NCI-H345 treated with DMSO at 0.1 percent for 48 hours (cell line): ENCODE measurements at regions not wholly inside any gene's neighbourhood (a gene's known extent, or its start where the extent isn't known, plus 50 kb on each side); places are given as distances from the start of the nearest gene placed in this dataset.
"Not testable (repeated sequence)": the region's sequence is repeated elsewhere in the genome, so short reads cannot be mapped to it uniquely, and the experiment has no call there.

Experiments
- DNase-seq: peaks from one replicate; lab custom pipeline; 2025; ENCODE audit not compliant: unreplicated experiment; lab: John Stamatoyannopoulos, UW

DNA sequence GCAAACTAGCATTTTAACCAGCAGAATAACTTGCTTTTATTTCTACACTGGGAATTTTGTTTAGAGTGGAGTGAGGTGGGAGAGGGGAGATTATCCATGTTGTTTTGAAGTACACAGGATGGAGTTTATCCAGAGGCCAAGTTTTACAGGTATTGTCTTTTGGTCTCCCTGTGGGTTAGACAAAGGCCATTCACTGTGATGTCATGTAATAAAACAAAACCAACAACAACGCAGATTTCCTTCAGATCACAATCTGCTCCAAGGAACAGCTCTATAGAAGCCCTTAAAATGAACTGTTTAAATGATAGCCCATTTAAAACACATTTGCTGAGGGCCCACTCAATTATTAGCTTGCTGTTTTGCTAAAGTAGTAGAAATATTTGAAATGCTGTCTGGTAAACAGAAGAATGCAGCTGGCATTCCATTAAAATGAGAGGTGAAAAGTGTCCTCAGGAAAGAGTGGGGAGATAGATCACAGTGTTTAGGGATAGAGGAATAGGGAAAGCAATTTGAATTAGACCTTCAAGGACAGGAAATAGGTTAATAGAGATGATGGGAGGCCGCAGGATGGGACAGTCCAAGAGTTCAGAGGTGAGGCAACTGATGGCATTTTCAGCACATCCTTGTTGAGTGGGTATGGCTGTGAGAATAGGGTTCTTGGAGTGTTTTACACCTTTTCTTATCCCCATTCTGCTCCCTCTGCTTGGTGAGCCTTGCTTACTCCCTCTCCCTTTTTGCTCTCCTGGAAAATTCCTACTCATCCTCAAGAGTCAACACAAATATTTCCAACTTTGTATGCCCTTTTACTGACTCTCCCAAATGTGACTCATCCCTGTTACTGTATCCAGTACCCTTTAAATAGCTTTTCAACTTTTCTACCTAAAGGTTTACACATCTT, 140.1 kb upstream of the NR3C1 start:
- no peak for DNase-seq

DNA sequence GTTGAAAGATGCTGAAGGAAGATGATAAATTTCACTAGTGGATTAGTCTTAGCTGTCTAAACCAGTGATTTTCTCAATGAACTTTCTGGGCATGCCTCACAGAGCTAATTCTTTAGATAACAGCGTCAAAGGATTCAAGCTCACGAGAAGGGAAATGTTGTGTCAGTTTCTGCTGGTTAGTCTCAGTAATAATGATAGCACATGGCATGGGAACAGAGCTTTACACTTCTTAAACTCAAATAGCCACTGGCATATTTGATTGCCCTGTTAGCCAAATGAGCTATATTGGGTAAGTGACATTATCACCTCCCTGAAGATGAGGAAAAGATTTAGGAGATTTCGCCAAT, 139.3 kb upstream of the NR3C1 start:
- DNase-seq, result no peak

DNA sequence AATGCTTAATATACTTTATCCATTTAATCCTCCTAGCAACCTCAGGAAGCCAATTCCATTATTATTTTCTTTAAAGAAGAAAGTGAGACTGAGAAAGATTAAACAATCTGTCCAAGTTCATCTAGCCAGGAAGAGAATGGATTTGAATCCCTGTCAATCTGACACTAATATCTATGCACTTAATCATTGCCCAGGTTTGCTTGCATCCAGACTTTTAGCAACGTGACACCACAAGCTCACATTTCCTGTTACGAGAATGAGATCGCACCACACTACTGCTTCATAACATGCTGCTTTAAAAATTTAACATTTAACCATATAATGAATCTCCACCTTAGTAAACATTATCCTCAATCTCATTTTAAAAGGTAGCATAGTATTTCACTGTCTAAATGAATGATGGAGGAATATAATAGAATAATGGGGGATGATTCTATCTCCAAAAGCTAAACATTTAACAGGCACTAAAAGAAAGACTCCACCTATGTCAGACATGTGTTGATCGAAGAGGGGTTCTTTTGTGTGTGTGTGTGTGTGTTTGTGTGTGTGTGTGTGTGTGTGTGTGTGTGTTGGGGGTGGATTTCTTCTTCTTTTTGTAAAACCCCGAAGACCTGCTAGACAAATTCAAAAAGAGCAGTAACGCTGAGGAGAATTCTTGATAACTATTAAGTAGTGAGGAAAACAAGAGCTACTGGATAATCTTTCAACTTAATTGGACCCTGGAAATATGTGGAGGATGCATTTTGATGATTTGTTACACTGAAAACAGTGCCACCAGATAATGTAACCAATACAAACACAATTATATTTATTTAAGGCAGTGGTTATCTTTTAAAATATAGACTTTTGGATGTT, 138.7 kb upstream of the NR3C1 start:
- DNase-seq, result no peak

DNA sequence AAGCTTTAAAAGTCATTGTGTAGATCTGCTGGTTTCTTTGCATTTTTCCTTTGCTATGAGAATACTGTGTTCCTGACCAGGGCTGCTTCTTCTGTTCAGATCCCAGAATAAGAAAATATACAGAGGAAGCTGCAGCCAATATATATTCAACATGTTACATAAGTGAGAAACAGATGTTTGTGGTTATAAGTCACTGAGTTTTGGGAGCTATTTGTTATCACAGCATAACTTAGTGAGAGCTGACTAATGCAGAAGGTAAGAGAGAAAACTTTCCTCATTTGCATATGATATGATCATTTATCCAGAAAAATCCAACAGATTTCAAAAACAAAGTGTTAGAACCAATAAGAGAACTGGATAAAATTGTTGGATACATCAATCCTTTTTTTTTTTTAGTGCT, 136.3 kb upstream of the NR3C1 start:
- no peak for DNase-seq

DNA sequence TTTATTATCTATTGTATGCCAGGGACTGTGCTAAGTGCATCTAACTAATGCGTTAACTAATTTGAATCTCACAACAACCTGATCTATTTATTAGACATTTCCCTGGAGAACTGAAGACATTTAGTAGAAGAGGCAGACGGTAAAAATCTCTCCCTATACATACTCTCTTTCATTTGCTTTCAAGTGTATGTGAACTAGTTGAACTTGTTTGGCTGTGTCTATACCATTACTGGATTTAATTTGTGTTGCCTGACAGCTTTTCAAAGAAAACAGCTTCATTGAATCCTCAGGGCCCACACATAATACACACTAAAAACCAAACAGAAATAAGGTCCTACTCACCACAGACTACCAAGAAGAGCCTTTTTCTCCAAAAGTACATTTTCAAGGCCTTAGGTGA, 133.6 kb upstream of the NR3C1 start:
- no peak for DNase-seq

DNA sequence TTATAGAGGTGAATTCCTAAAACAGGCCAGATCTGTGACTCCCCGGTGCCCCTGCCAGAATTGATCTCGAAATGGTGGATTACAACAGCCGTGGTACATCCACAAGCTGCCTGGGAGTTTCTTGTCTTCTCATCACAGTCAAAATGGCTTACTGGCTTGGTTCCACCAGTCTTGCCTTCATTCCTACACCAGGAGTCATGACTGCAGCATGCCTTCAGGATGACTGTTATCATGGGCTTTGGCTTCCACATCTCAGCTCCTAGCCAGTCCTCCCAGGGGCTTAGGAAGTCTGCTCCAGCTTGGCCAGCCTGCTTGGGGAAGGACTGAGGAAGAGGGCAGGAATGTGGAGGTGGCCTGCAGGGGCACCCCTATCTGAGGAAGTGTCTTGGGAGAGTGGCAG, 132.9 kb upstream of the NR3C1 start:
- DNase-seq, result no peak

DNA sequence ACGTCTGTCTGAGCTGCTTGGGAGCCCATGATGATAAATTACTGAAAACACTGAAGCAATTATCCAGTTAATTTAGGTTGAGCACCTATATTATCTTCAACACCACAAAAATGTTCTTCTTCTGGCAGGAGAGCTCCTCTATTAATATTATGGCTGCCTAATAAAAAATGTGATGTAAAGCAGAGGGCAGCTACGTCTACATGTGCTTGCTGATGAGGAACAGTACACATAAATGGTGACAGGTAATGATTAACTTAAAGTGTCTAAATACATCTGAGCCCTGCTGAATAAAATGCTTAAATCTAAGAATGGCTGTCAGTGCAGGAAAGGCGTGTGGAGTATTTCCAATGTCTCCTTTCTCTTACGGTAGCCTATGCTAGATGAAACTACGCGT, 131.3 kb upstream of the NR3C1 start:
- no peak for DNase-seq

DNA sequence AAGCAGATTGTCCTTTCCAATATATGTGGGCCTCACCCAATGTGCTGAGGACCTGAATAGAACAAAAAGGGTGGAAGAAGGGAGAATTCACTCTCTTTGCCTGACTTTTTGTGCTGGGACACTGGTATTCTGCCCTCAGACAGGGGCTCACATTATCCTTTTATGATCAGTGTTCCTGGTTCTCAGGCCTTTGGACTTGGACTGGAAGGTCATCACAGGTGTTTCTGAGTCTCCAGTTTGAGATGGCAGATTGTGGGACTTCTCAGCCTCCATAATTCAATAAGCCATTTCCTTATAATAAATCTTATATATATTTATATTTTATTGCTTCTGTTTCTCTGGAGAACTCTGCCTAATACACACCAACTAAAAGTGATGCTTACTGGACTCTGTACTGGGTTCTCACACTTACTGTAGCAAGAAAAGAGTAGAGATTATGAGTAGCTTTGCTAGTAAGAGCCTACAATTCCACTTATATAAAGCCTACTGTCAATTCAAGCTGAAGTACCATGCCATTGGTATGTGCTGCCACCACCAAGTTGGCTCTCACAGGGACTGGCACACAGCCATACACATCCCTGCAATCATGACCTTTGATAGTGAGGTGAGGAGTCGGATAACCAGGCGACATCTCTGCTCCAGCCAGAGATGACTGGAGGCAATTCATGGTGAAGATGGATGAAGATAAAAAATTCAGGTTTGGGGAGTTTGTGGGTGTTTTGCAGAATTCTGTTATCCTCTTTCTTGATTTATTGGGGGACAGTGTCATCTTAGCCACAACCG, 130.7 kb upstream of the NR3C1 start:
- no peak for DNase-seq

DNA sequence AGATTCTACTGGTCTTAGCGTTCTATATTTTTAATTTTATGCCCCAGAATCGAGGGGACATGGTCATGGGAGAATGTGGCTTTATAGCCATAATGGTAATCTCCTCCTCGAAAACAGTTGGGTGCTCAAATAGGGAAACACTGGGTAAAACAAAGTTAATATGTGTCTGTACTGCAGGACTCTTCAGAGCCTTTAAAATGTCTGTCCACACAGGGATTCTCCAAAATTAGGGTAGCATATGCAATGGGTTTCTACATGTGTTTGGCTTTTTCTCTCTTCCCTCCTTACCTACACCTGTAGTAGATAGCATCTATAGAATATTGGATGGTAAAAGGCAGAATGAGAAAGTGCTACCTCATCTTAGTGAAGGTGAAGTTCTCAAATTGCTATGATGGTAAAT, 130.0 kb upstream of the NR3C1 start:
- no peak for DNase-seq

DNA sequence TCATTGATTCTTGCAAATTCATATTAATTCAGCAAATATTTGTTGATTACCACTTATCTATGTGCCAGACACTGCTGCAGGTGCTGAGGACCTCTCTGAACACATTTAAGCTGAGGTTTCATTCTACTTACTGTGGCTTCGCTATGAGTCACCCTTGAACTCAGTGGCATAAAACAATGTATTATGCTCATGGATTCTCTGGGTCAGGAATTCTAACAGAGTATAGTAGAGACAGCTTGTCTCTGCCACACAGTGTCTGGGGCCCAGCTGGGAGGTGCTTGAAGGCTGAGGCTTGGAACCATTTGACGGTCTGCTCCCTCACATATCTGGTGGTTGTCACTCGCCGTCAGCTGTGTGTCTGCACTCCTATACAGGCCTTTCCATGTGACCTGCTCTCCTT, 124.3 kb upstream of the NR3C1 start:
- no peak for DNase-seq

DNA sequence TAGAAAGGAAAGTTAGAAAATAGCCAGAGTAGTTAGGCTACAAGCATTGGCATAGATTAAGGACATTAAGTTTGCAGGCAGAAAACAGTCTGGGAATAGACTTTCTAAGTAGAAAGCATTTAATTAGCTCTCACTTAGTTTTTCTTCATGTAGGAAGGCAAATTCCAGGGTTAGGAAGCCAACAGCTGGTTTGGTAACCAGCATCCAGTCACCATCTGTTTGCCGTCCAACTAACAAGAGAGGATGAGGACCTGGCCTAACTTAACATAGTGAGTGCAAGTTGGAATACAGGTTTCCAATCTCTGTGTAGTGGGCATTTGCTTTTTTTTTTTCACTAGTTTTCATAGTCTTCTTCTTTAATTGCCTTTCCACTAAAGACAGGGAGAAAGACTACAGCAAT, 121.7 kb upstream of the NR3C1 start:
- no peak for DNase-seq

DNA sequence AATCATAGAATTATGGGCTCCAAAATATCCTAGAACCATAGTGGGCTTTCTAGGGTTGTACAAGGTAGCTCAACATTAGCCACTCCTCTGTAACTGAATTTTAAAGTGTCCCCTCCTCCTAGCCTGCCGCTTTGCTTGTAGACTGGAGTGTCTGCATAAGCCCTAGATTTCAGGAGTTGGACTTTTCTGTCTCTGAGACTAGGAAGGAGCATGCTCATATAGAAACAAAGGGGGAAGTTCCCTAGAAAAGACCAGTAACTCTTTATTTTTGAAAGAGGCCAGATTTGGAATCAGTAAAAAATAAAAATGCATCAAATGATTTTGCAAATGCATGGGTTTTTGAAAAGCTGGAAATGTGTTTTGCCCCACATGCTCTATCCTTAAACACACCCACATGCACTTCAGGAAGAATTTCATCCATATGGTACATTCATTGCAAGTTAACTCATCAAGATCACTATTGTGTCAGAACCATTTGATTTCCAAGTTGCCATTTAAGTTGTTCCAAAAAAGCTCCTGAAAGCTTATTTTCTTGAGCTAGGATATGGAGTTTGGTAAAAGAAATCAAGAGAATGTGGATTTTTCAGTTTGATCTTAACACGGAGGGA, 121.0 kb upstream of the NR3C1 start:
- DNase-seq, result no peak

DNA sequence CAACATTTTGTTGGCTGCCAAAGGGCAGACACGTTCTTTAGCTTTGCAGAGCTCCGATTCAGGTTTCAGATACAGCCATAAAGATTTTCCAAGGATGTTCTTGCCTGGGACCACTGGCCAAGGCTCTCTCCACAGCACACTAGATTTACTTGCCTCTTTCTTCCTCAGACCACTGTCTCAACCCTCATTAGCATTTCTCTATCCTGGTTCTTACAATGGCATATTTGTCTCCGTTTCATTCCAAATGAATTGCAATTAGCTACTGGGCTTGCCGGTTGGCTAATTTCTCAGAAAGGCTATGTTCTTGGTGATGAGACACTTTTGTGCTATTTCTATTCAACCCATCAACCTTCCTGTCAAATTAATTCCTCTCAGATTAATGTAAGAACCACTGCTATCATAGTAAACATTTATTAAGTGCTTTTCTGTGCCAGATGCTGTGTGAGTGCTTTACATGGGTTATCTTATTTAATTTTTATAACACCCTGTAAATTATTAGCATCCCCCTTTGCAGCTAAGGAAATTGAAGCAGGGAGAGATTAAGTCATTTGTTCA, 118.4 kb upstream of the NR3C1 start:
- DNase-seq, result no peak

DNA sequence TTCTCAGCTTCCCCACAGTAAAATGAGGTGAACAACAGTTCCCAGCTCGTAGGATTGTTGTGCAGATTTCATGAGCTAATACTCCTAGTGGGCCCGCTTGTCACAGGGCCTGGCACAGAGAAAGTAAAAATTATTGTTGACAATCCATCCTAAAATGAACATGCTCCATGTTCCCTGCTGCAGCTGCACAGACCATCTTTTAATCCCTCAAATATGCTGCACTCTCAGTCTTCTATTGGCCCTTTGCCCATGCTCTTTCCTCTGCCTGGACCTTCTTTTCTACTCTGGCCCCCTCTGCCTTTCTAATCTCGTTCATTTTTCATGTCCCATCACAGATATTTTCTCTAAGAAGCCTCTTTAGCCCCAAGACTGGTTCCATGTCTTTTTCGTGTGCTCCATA, 117.7 kb upstream of the NR3C1 start:
- DNase-seq, result no peak

DNA sequence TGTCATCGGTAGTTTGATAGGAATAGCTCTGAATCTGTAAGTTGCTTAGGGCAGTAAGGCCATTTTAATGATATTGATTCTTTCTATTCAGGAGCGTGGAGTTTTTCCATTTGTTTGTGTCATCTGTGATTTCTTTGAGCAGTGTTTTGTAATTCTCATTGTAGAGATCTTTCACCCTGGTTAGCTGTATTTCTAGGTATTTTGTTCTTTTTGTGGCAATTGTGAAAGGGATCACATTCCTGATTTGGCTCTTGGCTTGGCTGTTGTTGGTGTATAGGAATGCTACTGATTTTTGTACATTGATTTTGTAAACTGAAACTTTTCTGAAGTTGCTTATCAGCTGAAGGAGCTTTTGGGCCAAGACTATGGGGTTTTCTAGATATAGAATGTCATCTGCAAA, 115.7 kb upstream of the NR3C1 start:
- DNase-seq, result not testable (repeated sequence)

DNA sequence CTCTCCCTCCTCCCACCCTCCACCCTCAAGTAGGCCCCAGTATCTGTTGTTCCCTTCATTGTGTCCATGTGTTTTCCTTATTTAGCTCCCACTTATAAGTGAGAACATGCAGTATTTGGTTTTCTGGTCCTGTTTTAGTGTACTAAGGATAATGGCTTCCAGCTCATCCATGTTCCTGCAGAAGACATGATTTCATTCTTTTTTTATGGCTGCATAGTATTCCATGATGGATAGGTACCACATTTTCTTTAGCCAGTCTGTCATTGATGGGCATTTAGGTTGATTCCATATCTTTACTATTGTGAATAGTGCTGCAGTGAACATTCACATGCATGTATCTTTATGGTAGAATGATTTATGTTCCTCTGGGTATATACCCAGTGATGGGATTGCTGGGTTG, 114.3 kb upstream of the NR3C1 start:
- DNase-seq, result not testable (repeated sequence)

DNA sequence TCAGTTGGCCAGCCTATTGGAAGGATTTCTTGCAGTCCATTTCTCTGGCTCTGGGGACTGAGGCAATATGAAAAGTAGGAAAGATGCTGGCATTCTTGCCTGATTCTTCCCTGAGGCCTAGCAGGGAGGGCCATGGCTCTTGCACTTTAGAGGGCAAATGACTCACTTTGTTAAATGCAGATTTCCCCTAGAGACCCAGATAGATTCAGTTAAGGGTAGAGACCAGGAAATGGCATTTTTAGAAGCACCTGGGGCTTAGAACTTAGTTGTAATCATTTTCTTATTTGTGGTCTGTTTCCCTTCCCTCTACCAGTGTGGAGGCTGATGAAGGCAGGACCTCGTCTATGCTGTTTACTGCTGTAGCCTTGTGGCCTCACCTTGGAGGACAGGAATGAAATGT, 112.8 kb upstream of the NR3C1 start:
- DNase-seq, result no peak

DNA sequence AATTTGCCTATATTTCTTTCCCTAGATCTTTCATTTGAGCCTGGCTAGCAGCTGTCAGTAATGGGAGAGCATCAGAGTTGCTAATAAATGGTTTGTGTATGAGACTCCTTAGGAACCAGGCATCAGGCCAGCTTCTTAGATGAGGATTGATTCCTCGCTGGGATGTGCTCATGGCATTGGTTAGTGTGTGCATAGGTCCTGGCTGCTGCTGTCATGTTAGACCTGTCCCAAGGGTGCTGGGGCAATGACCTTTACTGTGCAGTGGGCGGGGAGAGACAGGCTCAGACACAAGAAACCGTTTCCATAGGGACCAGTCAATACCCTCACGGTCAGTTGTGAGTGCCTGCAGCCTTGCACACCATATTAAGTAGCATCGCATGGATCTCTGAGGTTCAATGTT, 112.3 kb upstream of the NR3C1 start:
- DNase-seq, result no peak

DNA sequence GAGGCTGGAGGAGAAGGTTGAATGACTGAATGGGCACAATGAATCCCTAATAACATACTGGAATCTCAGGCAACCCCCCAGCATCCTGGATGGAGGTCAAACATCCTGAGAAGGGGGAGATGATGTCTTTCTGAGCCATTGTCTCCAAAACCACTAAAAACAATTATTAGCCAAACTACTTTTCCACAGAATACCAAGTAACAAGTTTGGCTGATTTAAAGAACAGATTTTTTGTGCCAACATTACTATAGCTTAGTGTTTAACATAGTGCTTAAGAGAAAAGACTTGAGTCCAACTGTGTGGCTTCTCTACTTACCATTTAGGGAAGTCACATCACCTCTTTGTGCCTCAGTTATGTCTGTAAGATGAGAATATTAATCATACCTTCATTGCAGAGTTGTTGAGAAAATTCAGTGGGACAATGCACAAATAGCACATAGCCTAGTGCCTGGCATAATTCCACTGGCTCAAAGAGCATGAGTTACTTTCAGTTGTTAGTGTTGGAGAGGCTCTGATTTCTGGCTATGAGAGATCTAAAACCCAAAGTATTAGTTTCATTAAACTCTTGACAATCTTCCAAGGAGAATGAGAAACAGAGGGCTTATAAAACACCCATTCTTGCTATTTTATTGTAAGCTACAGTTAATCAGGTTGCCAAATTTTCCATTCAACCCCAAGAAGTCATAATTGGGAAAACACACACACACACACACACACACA, 111.3 kb upstream of the NR3C1 start:
- no peak for DNase-seq

DNA sequence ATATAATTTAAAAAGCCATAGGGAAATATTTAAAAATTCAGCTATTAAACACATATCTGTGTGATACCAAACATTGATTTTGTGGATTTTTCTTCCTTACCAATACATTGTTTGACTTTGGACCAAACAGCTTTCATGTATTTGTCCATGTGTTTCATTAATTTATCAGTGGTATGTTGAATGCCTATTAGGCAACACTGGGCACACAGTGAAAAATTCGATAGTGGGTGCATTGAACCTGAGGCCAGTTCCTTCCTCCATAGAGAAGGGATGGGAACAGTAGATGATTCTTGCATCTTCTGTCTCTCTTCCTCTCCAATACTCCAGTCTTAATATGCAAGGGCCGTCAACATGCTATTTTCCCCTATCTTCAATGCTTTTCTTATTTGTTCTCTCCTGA, 110.2 kb upstream of the NR3C1 start:
- DNase-seq, result no peak
